Ovary (tissue), 3 donors: ENCODE measurements at regions not wholly inside any gene's neighbourhood (a gene's known extent, or its start where the extent isn't known, plus 50 kb on each side); places are given as distances from the start of the nearest gene placed in this dataset.

Experiments
- CTCF ChIP-seq, 3 donors: fragments of 450-650 bp in 2 of 3; fragments of 200-600 bp in 1 of 3; IDR thresholded peaks; one replicate each; pipeline versions ENCODE4 v1.5.1 to v1.8.0; 2016 to 2022; ENCODE audit warnings: antibody characterized with exemption in 3 of 3, mild to moderate bottlenecking in 1 of 3
- EP300 ChIP-seq: sonication (generic); formaldehyde crosslinking; IDR thresholded peaks from one replicate; pipeline ENCODE4 v1.6.1; 2017; ENCODE audit warnings: antibody characterized with exemption
- POLR2A ChIP-seq: fragments of 450-650 bp; IDR thresholded peaks from one replicate; pipeline ENCODE4 v1.6.1; 2017; ENCODE audit warnings: antibody characterized with exemption, mild to moderate bottlenecking, moderate library complexity
- donor health status: DM: no; HTN: no; CAD: no.

- no peak for TF ChIP-seq CTCF (IDR thresholded peaks at IDR 0.05)
- TF ChIP-seq POLR2A = no peak
- TF ChIP-seq EP300 = no peak
Observed at GRCh38 chr6:67538032-67538431, 1097.0 kb upstream of the ADGRB3 start.
